DOHH2 (cell line): ENCODE measurements at regions not wholly inside any gene's neighbourhood (a gene's known extent, or its start where the extent isn't known, plus 50 kb on each side); places are given as distances from the start of the nearest gene placed in this dataset.

Experiments
- H3F3A ChIP-seq: fragments of 200-600 bp; sonication (generic), shearing (Covaris generic); 2 replicates; pipeline ENCODE4 v1.6.0; 2016; ENCODE audit warnings: antibody characterized with exemption, mild to moderate bottlenecking; ENCODE audit not compliant: control insufficient read depth, insufficient read depth
- H3K27ac ChIP-seq: fragments of 200-600 bp; sonication (generic); 2 replicates; pipeline ENCODE4 v1.5.1; 2014; ENCODE audit warnings: low read depth, mild to moderate bottlenecking, low read length, moderate library complexity
- H3K27me3 ChIP-seq: fragments of 200-600 bp; sonication (generic); 2 replicates; pipeline ENCODE4 v1.6.1; 2014; ENCODE audit warnings: mild to moderate bottlenecking, low read length, mixed read lengths; ENCODE audit not compliant: control insufficient read depth
- H3K36me3 ChIP-seq: fragments of 200-600 bp; sonication (generic); 2 replicates; pipeline ENCODE4 v1.6.1; 2014; ENCODE audit warnings: mild to moderate bottlenecking, low read length, moderate library complexity, mixed read lengths; ENCODE audit not compliant: control insufficient read depth
- H3K4me1 ChIP-seq: fragments of 200-600 bp; sonication (generic); 2 replicates; pipeline ENCODE4 v1.6.1; 2014; ENCODE audit warnings: mild to moderate bottlenecking, low read length, mixed read lengths; ENCODE audit not compliant: control insufficient read depth
- H3K4me2 ChIP-seq: fragments of 200-600 bp; sonication (generic); 2 replicates; pipeline ENCODE4 v1.6.0; 2014; ENCODE audit warnings: mild to moderate bottlenecking, low read length, moderate library complexity
- H3K4me3 ChIP-seq: fragments of 200-600 bp; sonication (generic); 2 replicates; pipeline ENCODE4 v1.5.1; 2014; ENCODE audit warnings: mild to moderate bottlenecking, low read length, mixed read lengths
- H3K79me2 ChIP-seq: fragments of 200-600 bp; sonication (generic); 2 replicates; pipeline ENCODE4 v1.6.1; 2014; ENCODE audit warnings: mild to moderate bottlenecking, low read length, mixed read lengths; ENCODE audit not compliant: control insufficient read depth
- H3K9me2 ChIP-seq: fragments of 200-600 bp; sonication (generic); replicated peaks from 2 replicates; pipeline ENCODE4 v1.6.1; 2014; ENCODE audit warnings: mild to moderate bottlenecking, low read length, mixed read lengths; ENCODE audit not compliant: control insufficient read depth
- H3K9me3 ChIP-seq: fragments of 200-600 bp; sonication (generic); 2 replicates; pipeline ENCODE4 v1.6.1; 2014; ENCODE audit warnings: antibody characterized with exemption, low read length, mixed read lengths; ENCODE audit not compliant: control insufficient read depth, insufficient read depth
- H4K20me1 ChIP-seq: fragments of 200-600 bp; sonication (generic); 2 replicates; pipeline ENCODE4 v1.6.0; 2014; ENCODE audit warnings: low read depth, mild to moderate bottlenecking, antibody characterized with exemption, low read length, moderate library complexity; ENCODE audit not compliant: control insufficient read depth, insufficient read depth
- EZH2phosphoT487 ChIP-seq: fragments of 200-600 bp; sonication (generic); IDR thresholded peaks from 2 replicates; pipeline ENCODE4 v1.6.1; 2017; ENCODE audit warnings: borderline replicate concordance, mild to moderate bottlenecking, antibody characterized with exemption, low read length, moderate library complexity, mixed read lengths
- TF ChIP-seq, protein P1 (sequence below): fragments of 200-600 bp; sonication (generic); IDR thresholded peaks from one replicate; pipeline ENCODE4 v1.5.1; 2014; ENCODE audit warnings: antibody characterized with exemption, mild to moderate bottlenecking, low read depth, low read length; ENCODE audit not compliant: poor library complexity, severe bottlenecking

DNA sequence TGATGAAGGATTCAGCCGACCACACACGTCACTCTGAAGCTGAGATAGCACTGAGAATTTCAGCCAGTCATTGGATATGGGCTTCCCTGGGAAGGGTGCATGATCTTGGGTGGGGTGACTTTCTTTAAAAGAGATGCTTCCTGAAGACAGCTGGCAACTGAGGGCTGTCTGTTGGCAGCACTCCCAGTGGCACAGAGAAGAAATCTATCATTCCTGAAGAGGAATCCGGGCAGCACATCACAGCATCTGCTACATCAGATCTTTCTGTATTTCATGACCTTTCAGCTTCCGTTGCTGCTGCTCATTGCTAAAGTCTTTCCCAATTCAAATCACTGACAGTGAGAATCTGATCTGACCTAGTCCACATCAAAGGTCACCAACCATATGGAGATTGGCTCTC, 193.8 kb upstream of the RBPJ start:
- Histone ChIP-seq H3K79me2 (no peaks in the 10 kb centered on the region), H3K36me3 (no peaks in the 10 kb centered on the region), H3K9me3 (no peaks in the 10 kb centered on the region), H3F3A (no peaks in the 10 kb centered on the region), H3K4me3 (no peak overlapping the region), H4K20me1 (no peaks in the 10 kb centered on the region), H3K4me2 (no peak overlapping the region), H3K9me2 (no peaks in the 10 kb centered on the region), H3K27ac (no peak overlapping the region), H3K4me1 (no peaks in the 10 kb centered on the region), H3K27me3 (peaks cover 11% of the 10 kb centered on the region)
- TF ChIP-seq, protein P1, sequence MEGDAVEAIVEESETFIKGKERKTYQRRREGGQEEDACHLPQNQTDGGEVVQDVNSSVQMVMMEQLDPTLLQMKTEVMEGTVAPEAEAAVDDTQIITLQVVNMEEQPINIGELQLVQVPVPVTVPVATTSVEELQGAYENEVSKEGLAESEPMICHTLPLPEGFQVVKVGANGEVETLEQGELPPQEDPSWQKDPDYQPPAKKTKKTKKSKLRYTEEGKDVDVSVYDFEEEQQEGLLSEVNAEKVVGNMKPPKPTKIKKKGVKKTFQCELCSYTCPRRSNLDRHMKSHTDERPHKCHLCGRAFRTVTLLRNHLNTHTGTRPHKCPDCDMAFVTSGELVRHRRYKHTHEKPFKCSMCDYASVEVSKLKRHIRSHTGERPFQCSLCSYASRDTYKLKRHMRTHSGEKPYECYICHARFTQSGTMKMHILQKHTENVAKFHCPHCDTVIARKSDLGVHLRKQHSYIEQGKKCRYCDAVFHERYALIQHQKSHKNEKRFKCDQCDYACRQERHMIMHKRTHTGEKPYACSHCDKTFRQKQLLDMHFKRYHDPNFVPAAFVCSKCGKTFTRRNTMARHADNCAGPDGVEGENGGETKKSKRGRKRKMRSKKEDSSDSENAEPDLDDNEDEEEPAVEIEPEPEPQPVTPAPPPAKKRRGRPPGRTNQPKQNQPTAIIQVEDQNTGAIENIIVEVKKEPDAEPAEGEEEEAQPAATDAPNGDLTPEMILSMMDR = no peak
- no peak for TF ChIP-seq EZH2phosphoT487

DNA sequence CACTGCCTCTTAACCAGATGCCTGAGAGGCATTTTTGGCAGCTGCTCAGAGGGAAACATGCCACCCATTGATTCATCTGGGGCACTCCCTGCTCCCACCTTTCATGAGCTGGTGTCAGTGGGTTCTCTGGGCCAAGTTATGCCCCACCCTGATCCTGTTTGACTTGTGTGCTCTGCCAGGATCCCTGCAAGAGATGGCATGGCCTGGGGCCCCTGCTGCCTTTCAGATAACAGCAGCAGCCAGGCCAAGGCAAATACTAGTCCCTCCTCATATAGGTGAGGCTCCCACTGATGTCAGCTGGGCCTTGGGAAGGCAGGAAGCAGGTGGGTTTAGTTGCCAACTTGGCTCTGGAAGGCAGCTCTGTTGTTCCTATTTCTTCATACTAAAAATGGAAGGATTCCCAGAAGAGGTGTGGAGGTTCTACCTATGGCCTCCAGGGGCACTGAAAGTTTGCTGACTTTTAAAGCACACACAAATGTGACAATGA, 192.9 kb upstream of the RBPJ start:
- Histone ChIP-seq H4K20me1 (no peaks in the 10 kb centered on the region), H3K4me2 (no peak overlapping the region), H3K27ac (no peak overlapping the region), H3K4me1 (no peaks in the 10 kb centered on the region), H3F3A (no peaks in the 10 kb centered on the region), H3K4me3 (no peak overlapping the region), H3K27me3 (peaks cover 11% of the 10 kb centered on the region), H3K9me2 (no peaks in the 10 kb centered on the region), H3K9me3 (no peaks in the 10 kb centered on the region), H3K79me2 (no peaks in the 10 kb centered on the region), H3K36me3 (no peaks in the 10 kb centered on the region)
- TF ChIP-seq, protein P1 = no peak
- TF ChIP-seq EZH2phosphoT487 = no peak

DNA sequence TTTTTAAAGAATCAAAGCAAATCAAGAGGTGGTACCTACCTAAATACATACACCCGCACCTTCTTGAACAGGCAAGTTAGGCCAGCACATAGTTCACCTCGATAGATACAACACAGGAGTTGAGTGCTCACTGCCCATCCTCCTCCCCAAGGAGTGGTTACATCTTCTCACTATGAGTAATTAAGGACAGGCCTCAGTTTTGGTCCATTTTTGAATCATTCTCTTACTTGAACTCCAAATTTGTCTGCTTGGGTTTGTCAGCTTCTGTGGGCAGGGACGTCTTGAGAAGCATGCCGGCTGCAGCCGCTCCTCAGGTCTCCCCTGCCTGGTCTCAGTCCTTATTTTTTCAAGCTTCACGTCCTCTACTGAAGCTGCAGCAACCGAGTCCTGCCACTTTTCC, 190.6 kb upstream of the RBPJ start:
- Histone ChIP-seq H3K27me3 (peaks cover 15% of the 10 kb centered on the region), H3K4me3 (no peak overlapping the region), H3K9me3 (no peaks in the 10 kb centered on the region; the same call in 1 of the 2 replicates), H3K4me2 (no peak overlapping the region), H3K36me3 (no peaks in the 10 kb centered on the region), H3K27ac (no peak overlapping the region), H3K9me2 (no peaks in the 10 kb centered on the region), H4K20me1 (no peaks in the 10 kb centered on the region), H3K4me1 (no peaks in the 10 kb centered on the region), H3F3A (no peaks in the 10 kb centered on the region), H3K79me2 (no peaks in the 10 kb centered on the region)
- TF ChIP-seq, protein P1 = no peak
- TF ChIP-seq EZH2phosphoT487 = no peak
